Chondrocyte (in vitro differentiated cells): ENCODE measurements at regions not wholly inside any gene's neighbourhood (a gene's known extent, or its start where the extent isn't known, plus 50 kb on each side); places are given as distances from the start of the nearest gene placed in this dataset.

Experiments used
- DNase-seq: peaks from one replicate; pipeline ENCODE4 v3.0.0; 2021; ENCODE audit warnings: mixed read lengths, low spot score
- H3K27ac Mint-ChIP-seq: one replicate; pipeline ENCODE4 v1.8.0; 2021; ENCODE audit warnings: mild to moderate bottlenecking, moderate library complexity, mixed read lengths; ENCODE audit not compliant: unreplicated experiment
- H3K27me3 Mint-ChIP-seq: 2 replicates; pipeline ENCODE4 v1.8.0; 2021; ENCODE audit warnings: low read depth, mixed read lengths
- H3K36me3 Mint-ChIP-seq: 2 replicates; pipeline ENCODE4 v1.8.0; 2021; ENCODE audit warnings: low read depth, mixed read lengths
- H3K4me1 Mint-ChIP-seq: 2 replicates; pipeline ENCODE4 v1.8.0; 2021; ENCODE audit warnings: low read depth, mild to moderate bottlenecking, mixed read lengths
- H3K4me3 Mint-ChIP-seq: one replicate; pipeline ENCODE4 v1.8.0; 2021; ENCODE audit warnings: mild to moderate bottlenecking, moderate library complexity, mixed read lengths; ENCODE audit not compliant: unreplicated experiment
- H3K9me3 Mint-ChIP-seq: 2 replicates; pipeline ENCODE4 v1.8.0; 2021; ENCODE audit warnings: low read depth, mixed read lengths
- TF ChIP-seq, protein P1 (sequence below): fragments of 200-600 bp; sonication (generic); IDR thresholded peaks from 2 replicates; pipeline ENCODE4 v1.5.0; 2021; ENCODE audit warnings: antibody characterized with exemption, mild to moderate bottlenecking, moderate library complexity

DNA sequence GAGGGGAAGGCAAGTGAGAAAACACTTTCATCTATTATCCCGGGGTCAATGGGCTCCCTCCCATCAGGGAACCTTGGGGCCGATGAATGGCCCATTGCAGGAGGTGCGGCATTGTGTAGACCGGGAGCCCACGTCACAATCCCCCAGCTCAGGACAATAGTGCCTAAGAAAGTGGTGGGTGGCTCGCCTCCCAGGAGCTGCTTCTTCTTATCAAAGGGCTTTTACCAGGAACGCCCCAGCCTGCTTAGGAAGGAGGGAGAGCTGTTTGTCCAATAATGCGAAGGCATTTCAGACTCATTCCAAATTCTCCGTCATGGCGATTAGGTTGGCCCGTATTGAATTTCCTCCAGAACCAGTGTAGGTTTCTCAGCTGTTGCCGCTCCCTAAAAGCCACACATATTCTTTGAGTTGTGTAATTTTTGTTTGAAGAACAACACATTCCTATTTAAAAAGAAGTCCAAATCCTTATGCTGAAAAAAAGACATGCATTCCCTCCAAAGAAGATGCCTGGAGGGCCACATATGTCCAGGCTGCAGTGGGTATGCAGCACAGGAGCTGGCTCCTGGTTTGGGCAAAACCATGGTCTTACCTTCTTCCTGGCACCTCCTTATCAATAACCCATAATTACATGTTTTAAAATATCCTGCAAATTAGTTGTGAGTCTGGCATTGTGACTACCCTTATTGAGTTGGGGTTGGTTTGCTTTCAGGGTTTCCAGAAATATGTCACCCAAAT is 264.7 kb downstream of the MYCN start:
- H3K4me1 Mint-ChIP-seq, result no peaks in the 10 kb centered on the region

DNA sequence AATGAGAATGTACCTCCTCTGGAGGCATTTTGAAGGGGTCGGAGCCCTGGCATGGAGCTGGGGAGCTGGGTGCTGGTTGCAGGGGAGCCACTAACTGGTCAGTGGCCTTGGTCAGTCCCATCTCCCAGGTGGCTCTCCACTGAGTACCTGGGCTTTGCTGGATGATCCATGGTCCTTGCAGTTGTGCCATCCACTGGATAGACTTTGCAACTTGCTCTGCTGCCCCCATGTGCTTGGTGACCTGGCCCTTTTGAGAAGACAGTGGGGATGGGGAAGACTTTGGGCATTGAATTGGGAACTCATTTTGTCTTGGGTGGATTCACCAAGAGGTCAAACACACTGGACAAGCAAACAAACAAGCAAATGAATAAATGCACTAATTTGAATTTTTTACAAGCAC is 263.9 kb downstream of the MYCN start:
- no peaks in the 10 kb centered on the region for H3K4me1 Mint-ChIP-seq
- H3K27me3 Mint-ChIP-seq, result peaks cover 18% of the 10 kb centered on the region
- no peak for DNase-seq
- no peak overlapping the region for H3K27ac Mint-ChIP-seq
- no peak overlapping the region for H3K4me3 Mint-ChIP-seq
- no peaks in the 10 kb centered on the region for H3K36me3 Mint-ChIP-seq
- TF ChIP-seq, protein P1, sequence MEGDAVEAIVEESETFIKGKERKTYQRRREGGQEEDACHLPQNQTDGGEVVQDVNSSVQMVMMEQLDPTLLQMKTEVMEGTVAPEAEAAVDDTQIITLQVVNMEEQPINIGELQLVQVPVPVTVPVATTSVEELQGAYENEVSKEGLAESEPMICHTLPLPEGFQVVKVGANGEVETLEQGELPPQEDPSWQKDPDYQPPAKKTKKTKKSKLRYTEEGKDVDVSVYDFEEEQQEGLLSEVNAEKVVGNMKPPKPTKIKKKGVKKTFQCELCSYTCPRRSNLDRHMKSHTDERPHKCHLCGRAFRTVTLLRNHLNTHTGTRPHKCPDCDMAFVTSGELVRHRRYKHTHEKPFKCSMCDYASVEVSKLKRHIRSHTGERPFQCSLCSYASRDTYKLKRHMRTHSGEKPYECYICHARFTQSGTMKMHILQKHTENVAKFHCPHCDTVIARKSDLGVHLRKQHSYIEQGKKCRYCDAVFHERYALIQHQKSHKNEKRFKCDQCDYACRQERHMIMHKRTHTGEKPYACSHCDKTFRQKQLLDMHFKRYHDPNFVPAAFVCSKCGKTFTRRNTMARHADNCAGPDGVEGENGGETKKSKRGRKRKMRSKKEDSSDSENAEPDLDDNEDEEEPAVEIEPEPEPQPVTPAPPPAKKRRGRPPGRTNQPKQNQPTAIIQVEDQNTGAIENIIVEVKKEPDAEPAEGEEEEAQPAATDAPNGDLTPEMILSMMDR, result no peak
- H3K9me3 Mint-ChIP-seq, result peaks cover 8% of the 10 kb centered on the region

More for the DNA sequence above, 264.7 kb downstream of the MYCN start:
- peaks cover 18% of the 10 kb centered on the region for H3K27me3 Mint-ChIP-seq
- TF ChIP-seq, protein P1, result no peak
- H3K27ac Mint-ChIP-seq, result no peak overlapping the region
- DNase-seq, result no peak
- no peaks in the 10 kb centered on the region for H3K36me3 Mint-ChIP-seq
- peaks cover 8% of the 10 kb centered on the region for H3K9me3 Mint-ChIP-seq
- no peak overlapping the region for H3K4me3 Mint-ChIP-seq

DNA sequence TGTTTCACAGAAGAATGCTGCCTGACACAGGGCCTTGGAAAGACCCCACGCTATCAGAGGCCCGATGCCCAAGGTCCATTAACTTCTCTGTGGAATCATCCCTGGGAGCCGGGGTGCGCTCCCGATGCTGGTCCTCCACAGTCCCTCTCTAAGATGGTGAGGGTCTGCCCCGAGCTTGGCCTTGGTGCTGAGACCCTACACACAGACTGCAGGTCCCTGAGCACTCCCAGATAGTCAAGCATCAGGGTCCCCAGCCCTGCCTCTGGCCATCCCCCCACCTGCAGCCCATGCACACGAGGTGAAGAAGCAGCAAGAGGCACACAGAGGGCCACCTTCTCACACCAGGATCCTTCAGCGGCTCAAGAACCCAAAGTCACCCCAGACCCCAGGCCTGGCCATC is 263.3 kb downstream of the MYCN start:
- Mint-ChIP-seq H3K4me1 (no peaks in the 10 kb centered on the region), H3K27me3 (peaks cover 18% of the 10 kb centered on the region), H3K27ac (no peak overlapping the region), H3K36me3 (no peaks in the 10 kb centered on the region), H3K9me3 (peaks cover 8% of the 10 kb centered on the region), H3K4me3 (no peak overlapping the region)
- no peak for DNase-seq
- TF ChIP-seq, protein P1, result no peak

DNA sequence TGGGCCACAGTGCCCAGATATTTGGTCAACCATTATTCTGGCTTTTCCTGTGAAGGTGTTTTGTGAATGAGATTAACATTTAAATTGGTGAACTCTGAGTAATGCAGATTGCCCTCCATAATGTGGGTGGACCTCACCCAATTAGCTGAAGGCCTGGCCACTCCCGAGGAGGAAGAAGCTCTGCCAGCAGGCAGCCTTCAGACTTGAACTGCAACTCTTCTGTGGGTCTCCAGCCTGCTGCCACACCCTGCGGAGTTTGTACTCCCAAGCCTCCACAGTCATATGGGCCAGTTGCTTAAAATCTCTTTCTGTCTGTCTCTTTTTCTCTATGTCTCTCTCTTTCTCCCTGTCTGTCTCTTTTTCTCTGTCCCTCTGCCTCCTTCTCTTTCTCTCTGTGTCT is 262.7 kb downstream of the MYCN start:
- no peak for DNase-seq

DNA sequence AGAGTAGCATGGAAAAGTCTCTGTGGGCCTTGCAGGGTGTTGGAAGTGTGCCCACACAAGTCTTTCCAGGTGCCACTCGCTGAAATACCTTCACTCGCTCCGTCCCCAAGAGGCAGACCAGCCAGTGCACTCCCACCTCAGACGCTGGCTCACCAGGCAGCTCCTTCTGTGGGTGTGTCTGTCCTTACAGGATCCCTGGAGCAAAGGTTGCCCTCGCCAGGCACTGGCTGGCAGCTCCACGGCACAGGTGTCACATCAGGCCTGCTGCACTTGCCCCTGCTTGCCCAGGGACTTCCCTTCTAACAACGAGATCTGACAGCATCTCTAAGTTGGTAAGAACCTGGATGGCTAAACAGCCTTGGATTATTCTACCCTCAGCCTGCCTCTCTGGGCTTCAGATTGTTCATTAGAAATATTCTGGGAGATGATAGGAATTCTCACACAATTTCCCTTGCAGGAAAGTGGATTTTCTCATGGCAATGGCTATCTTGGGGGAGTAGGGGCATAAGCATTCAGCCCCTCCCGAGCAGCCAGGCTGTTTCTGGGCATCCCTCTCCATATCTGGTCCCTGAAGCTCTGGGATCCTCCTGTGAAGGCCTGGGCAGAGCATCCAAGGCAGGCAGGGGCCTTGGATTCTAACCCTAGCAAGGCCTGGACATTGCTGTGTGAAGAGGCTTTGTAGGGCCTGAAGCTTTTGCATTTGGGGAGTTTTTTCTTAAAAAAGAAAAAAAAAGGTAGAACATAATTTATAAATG is 262.1 kb downstream of the MYCN start:
- peaks cover 15% of the 10 kb centered on the region for H3K27me3 Mint-ChIP-seq
- H3K36me3 Mint-ChIP-seq, result no peaks in the 10 kb centered on the region
- H3K9me3 Mint-ChIP-seq, result peaks cover 4% of the 10 kb centered on the region
- no peak for DNase-seq
- TF ChIP-seq, protein P1, result no peak
- no peaks in the 10 kb centered on the region for H3K4me1 Mint-ChIP-seq
- no peak overlapping the region for H3K4me3 Mint-ChIP-seq
- H3K27ac Mint-ChIP-seq, result no peak overlapping the region

More for the DNA sequence above, 262.7 kb downstream of the MYCN start:
- TF ChIP-seq, protein P1, result no peak
- Mint-ChIP-seq H3K36me3 (no peaks in the 10 kb centered on the region), H3K27ac (no peak overlapping the region), H3K4me3 (no peak overlapping the region), H3K4me1 (no peaks in the 10 kb centered on the region), H3K27me3 (peaks cover 18% of the 10 kb centered on the region), H3K9me3 (peaks cover 6% of the 10 kb centered on the region)
